Umbilical cord (tissue), 1 donor: ENCODE measurements at regions not wholly inside any gene's neighbourhood (a gene's known extent, or its start where the extent isn't known, plus 50 kb on each side); places are given as distances from the start of the nearest gene placed in this dataset.
"Not testable (repeated sequence)": the region's sequence is repeated elsewhere in the genome, so short reads cannot be mapped to it uniquely, and the experiment has no call there.

Experiments used
- DNase-seq: peaks from one replicate; pipeline ENCODE4 v3.0.0-alpha.2; 2015; ENCODE audit warnings: low spot score

GRCh38 chr2:142580691-142581090 lies 296.8 kb upstream of the KYNU start:
- DNase-seq, result no peak

- no peak for DNase-seq
These were observed 301.9 kb upstream of the KYNU start for GRCh38 chr2:142575561-142575960.

GRCh38 chr2:142574388-142574787 lies 303.1 kb upstream of the KYNU start:
- DNase-seq, result no peak

GRCh38 chr2:142572346-142573132 lies 304.9 kb upstream of the KYNU start:
- no peak for DNase-seq

GRCh38 chr2:142571934-142572333 lies 305.5 kb upstream of the KYNU start:
- DNase-seq, result no peak

- no peak for DNase-seq
These were observed 314.6 kb upstream of the KYNU start for GRCh38 chr2:142562900-142563299.

GRCh38 chr2:142561656-142562055 lies 315.8 kb upstream of the KYNU start:
- DNase-seq, result no peak

GRCh38 chr2:142557391-142557790 lies 320.1 kb upstream of the KYNU start:
- DNase-seq, result peak; percentile 47

- DNase-seq, result not testable (repeated sequence)
These were observed 331.5 kb upstream of the KYNU start for GRCh38 chr2:142545999-142546398.

GRCh38 chr2:142545036-142545435 lies 332.4 kb upstream of the KYNU start:
- DNase-seq, result peak; percentile 15

- DNase-seq, result no peak
These were observed 333.3 kb upstream of the KYNU start for GRCh38 chr2:142544173-142544572.

- DNase-seq, result no peak
These were observed 335.0 kb upstream of the KYNU start for GRCh38 chr2:142542431-142542910.

- DNase-seq, result no peak
These were observed 340.5 kb upstream of the KYNU start for GRCh38 chr2:142536966-142537365.

- no peak for DNase-seq
These were observed 341.0 kb upstream of the KYNU start for GRCh38 chr2:142536492-142536891.

GRCh38 chr2:142535311-142535710 lies 342.2 kb upstream of the KYNU start:
- no peak for DNase-seq

GRCh38 chr2:142533177-142533576 lies 344.3 kb upstream of the KYNU start:
- no peak for DNase-seq

GRCh38 chr2:142531377-142531776 lies 346.1 kb upstream of the KYNU start:
- DNase-seq, result peak; percentile 8

GRCh38 chr2:142525720-142526119 lies 351.7 kb upstream of the KYNU start:
- no peak for DNase-seq

GRCh38 chr2:142521492-142521891 lies 356.0 kb upstream of the KYNU start:
- no peak for DNase-seq

GRCh38 chr2:142515493-142515892 lies 362.0 kb upstream of the KYNU start:
- no peak for DNase-seq

- DNase-seq, result no peak
These were observed 368.1 kb upstream of the KYNU start for GRCh38 chr2:142509401-142509800.

GRCh38 chr2:142504754-142505153 lies 372.7 kb upstream of the KYNU start:
- DNase-seq, result no peak

- no peak for DNase-seq
These were observed 371.6 kb upstream of the LRP1B start for GRCh38 chr2:142502402-142502801.

- no peak for DNase-seq
These were observed 364.3 kb upstream of the LRP1B start for GRCh38 chr2:142495141-142495540.
